ENCODE measurements at regions not wholly inside any gene's neighbourhood (a gene's known extent, or its start where the extent isn't known, plus 50 kb on each side); places are given as distances from the start of the nearest gene placed in this dataset.
"Not testable (repeated sequence)": the region's sequence is repeated elsewhere in the genome, so short reads cannot be mapped to it uniquely, and the experiment has no call there.

DNA sequence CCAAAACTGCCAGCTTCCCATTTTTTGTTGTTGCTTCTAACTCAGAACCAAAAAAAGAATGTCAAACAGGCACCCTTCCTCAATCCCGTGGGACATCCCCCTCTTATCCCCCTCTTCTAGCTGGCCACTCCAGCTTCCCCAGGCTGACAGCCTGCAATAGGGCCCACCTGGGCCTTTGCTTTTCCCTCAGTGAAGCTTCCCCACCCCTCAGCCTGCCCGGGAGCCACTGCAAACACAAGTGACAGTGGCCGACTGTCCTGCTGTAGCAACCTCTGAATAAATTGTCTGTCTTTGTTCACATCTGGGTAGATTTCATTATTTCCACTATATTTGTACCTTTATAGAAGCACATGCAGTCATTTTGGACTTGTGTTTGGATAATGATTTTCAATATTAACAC lies 245.3 kb downstream of the GADD45G start:
- intact Hi-C loops (cut with DNase I; ENCODE audit: low total_unique reads) = no loop called here
- no peaks in the 10 kb centered on the region for H3K36me3 ChIP-seq

DNA sequence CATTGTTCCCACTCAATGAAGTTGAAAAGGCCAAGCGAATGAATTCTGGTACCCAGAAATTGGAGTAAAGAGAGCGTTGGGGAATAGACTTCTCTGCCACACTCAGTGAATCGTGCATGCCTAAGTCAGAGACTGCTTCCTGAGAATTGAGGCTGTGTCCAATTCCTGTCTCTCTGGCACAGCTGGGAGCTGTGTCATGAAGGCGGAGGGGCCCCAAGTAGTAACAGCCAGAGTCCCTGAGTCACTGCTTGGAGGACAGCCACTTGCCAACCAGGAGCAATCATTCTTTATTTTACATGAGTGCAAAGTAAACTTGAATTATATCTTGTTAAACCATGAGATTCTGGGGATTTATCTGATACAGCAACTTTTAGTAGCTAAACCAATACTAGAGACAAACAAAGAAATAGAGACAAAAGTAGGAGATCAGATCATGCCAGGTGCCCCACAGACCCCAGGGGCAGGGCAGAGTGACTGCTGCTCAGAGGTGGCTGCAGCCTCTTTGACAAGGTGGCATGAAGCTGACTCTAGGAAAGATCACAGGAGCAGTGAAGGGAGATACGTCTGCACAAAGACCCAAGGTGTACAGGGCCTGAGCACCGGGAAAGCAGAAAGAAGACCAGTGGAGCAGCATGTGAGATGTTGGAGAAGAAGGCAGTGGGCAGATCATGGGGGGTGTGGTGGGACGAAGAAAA lies 246.0 kb downstream of the GADD45G start:
- intact Hi-C loops (cut with DNase I; ENCODE audit: low total_unique reads) = no loop called here
- no peaks in the 10 kb centered on the region for H3K4me1 ChIP-seq
- no peak overlapping the region for H3K27ac ChIP-seq
- H3K27me3 ChIP-seq = peaks cover 0 to 6% of the 10 kb centered on the region in 2 donors
- peak; percentile 15 to 49 for DNase-seq (ENCODE audit: low spot score in 2 of 2)
- no peaks in the 10 kb centered on the region for H3K36me3 ChIP-seq
- TF ChIP-seq, protein P1, sequence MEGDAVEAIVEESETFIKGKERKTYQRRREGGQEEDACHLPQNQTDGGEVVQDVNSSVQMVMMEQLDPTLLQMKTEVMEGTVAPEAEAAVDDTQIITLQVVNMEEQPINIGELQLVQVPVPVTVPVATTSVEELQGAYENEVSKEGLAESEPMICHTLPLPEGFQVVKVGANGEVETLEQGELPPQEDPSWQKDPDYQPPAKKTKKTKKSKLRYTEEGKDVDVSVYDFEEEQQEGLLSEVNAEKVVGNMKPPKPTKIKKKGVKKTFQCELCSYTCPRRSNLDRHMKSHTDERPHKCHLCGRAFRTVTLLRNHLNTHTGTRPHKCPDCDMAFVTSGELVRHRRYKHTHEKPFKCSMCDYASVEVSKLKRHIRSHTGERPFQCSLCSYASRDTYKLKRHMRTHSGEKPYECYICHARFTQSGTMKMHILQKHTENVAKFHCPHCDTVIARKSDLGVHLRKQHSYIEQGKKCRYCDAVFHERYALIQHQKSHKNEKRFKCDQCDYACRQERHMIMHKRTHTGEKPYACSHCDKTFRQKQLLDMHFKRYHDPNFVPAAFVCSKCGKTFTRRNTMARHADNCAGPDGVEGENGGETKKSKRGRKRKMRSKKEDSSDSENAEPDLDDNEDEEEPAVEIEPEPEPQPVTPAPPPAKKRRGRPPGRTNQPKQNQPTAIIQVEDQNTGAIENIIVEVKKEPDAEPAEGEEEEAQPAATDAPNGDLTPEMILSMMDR (IDR thresholded peaks at IDR 0.05) = no peak
- TF ChIP-seq POLR2AphosphoS5 (IDR thresholded peaks at IDR 0.05) (no peak), POLR2A (IDR thresholded peaks at IDR 0.05) (no peak)
- H3K4me3 ChIP-seq = no peak overlapping the region
- H3K9me3 ChIP-seq = no peaks in the 10 kb centered on the region

More for the DNA sequence above, 245.3 kb downstream of the GADD45G start:
- Histone ChIP-seq H3K27me3 (peaks cover 0 to 6% of the 10 kb centered on the region in 2 donors), H3K9me3 (no peaks in the 10 kb centered on the region), H3K4me1 (no peaks in the 10 kb centered on the region), H3K4me3 (no peak overlapping the region), H3K27ac (no peak overlapping the region)
- no peak for DNase-seq (ENCODE audit: low spot score in 2 of 2)
- TF ChIP-seq POLR2A (IDR thresholded peaks at IDR 0.05) (no peak), POLR2AphosphoS5 (IDR thresholded peaks at IDR 0.05) (no peak)
- TF ChIP-seq, protein P1 (IDR thresholded peaks at IDR 0.05) = no peak

DNA sequence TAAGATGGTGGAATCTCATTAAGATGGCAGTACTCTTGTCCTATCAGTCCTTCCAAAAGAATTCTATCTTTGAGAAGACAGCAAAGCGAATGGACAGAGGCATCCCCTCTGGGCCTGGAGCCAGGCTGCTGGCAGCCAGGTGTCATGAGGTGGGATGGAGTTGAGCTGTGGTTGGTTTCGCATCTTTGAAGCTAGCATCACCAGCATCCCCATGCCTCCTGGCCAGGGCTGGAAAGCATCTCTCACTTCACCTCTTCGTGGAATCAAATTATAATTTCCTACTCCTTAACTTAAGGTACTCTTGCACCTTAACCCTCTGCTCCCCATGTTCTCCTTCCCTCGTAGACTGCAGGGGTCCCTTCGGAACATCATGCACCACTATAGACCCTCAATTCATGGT lies 248.3 kb downstream of the GADD45G start:
- Histone ChIP-seq H3K4me1 (no peaks in the 10 kb centered on the region), H3K36me3 (no peaks in the 10 kb centered on the region), H3K27me3 (peaks cover 0 to 6% of the 10 kb centered on the region in 2 donors), H3K9me3 (peaks cover 0 to 2% of the 10 kb centered on the region in 2 donors), H3K4me3 (no peak overlapping the region), H3K27ac (no peak overlapping the region)
- TF ChIP-seq, protein P1 (IDR thresholded peaks at IDR 0.05) = no peak
- TF ChIP-seq POLR2A (IDR thresholded peaks at IDR 0.05) (no peak), POLR2AphosphoS5 (IDR thresholded peaks at IDR 0.05) (no peak)
- intact Hi-C loops (cut with DNase I; ENCODE audit: low total_unique reads) = no loop called here
- no peak for DNase-seq (ENCODE audit: low spot score in 2 of 2)

DNA sequence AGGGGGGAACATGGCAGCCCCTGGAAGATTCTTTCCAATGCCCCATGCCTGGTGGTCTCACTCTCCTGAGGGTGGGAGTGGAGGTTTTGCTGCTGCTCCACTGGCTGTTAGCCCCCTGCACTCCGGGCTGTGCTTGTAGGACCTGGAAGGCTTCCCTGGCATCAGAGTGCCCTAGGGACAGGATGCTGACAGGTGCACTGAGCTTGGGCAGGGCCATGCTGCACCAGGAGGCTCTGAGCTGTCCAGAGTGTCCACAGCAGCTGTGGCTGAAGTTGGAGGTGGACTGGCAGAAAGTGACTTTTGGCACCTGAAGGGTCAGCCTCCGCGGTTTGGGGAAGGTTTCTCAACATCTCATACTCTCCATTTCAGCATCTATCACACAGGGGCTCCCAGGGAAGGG lies 249.1 kb downstream of the GADD45G start:
- TF ChIP-seq POLR2A (IDR thresholded peaks at IDR 0.05) = no peak
- no peak for TF ChIP-seq POLR2AphosphoS5 (IDR thresholded peaks at IDR 0.05)
- TF ChIP-seq, protein P1 (IDR thresholded peaks at IDR 0.05) = no peak
- no peaks in the 10 kb centered on the region for H3K4me1 ChIP-seq
- peaks cover 0 to 6% of the 10 kb centered on the region in 2 donors for H3K27me3 ChIP-seq
- H3K4me3 ChIP-seq = no peak overlapping the region
- no peaks in the 10 kb centered on the region for H3K36me3 ChIP-seq
- no peak overlapping the region for H3K27ac ChIP-seq
- peaks cover 0 to 8% of the 10 kb centered on the region in 2 donors for H3K9me3 ChIP-seq
- DNase-seq (ENCODE audit: low spot score in 2 of 2) = peak in 1 of 2 donors; percentile 28
- intact Hi-C loops (cut with DNase I; ENCODE audit: low total_unique reads) = no loop called here

DNA sequence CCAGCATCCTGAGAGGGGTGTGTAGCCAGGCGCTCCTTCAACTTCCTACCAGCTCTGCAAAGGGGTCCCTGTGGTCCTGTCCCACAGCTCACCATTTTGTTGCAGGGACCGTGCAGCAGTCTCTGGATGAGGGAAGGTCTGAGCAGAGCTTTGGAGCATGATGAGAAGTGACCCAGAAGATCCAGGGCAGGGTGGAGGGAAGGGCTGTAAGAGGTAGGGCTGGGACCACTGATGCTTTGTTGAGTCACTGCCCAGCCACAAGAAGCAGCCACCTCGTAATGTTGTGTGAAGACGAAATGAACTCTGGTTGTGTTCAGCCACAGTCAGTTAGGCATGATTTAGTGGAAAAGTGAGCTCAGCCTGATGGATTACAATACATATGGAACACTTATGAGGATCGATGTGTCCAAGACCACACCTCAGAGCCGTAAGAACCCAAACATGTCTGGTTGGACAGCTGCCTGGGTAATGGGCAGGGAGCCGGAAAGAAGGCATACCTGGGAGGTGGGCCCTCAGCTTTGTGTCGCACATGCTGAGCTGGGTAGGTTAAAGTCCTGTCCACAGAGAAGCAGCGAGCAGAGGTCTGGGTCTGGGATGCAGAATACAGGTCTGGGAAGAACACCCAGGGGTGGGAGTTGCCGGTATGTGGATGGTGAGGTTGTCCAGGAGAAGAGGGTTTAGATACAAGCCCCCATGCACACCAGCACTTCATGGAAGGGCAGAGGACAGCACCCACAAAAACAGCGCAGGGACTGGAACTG lies 250.1 kb downstream of the GADD45G start:
- intact Hi-C loops (cut with DNase I; ENCODE audit: low total_unique reads) = no loop called here
- H3K9me3 ChIP-seq = peaks cover 0 to 8% of the 10 kb centered on the region in 2 donors
- H3K27ac ChIP-seq = no peak overlapping the region
- peaks cover 0 to 6% of the 10 kb centered on the region in 2 donors for H3K27me3 ChIP-seq
- DNase-seq (ENCODE audit: low spot score in 2 of 2) = peak in 1 of 2 donors; percentile 24
- H3K4me3 ChIP-seq = no peak overlapping the region
- no peaks in the 10 kb centered on the region for H3K36me3 ChIP-seq
- no peaks in the 10 kb centered on the region for H3K4me1 ChIP-seq
- no peak for TF ChIP-seq POLR2AphosphoS5 (IDR thresholded peaks at IDR 0.05)
- TF ChIP-seq, protein P1 (IDR thresholded peaks at IDR 0.05) = no peak

DNA sequence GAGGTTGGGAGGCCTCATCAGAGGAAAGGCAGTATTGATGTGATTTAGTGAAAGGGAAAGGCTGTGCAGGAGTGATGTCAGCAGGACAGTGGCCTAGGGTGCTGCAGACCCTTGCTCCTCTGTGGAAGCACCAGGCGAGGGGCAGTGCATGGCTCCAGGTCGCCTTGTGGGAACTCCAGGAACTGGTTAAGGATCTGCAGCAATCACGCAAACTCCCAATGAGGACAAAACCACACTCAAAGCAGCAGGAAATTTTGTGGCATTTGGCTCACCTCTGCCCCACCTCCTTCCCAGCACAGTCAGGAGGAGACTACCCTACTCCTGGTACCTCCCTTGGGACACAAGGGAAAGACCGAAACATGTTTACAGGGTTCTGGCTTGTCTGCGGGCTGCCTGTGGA lies 251.5 kb downstream of the GADD45G start:
- DNase-seq (ENCODE audit: low spot score in 2 of 2) = peak in 1 of 2 donors; percentile 20
- intact Hi-C loops (cut with DNase I; ENCODE audit: low total_unique reads); H3K27ac ChIP-seq: not testable (repeated sequence)

DNA sequence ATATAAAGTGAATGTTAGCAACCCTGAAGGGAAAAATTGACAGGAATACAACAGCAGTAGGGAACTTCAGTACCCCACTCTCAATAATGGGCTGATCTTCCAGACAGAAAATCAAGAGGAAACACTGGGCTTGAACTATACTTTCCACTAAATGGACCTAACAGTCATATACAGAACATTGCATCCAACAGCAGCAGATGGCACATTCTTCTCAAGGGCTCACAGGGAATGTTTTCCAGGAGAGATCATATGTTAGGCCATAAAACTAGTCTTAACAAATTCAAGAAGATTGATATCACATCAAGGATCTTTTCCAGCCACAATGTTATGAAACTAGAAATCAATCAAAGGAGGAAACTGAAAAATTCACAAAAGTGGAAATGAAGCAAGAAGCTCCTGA lies 252.1 kb downstream of the GADD45G start:
- H3K27me3 ChIP-seq; intact Hi-C loops (cut with DNase I; ENCODE audit: low total_unique reads); DNase-seq (ENCODE audit: low spot score in 2 of 2); H3K36me3 ChIP-seq; H3K4me3 ChIP-seq; H3K27ac ChIP-seq; H3K4me1 ChIP-seq; H3K9me3 ChIP-seq: not testable (repeated sequence)

More for the DNA sequence above, 251.5 kb downstream of the GADD45G start:
- H3K9me3 ChIP-seq, H3K4me1 ChIP-seq, H3K4me3 ChIP-seq, H3K36me3 ChIP-seq, H3K27me3 ChIP-seq: not testable (repeated sequence)

All from breast epithelium (tissue), 4 donors.